Adipocyte (in vitro differentiated cells): ENCODE measurements at regions not wholly inside any gene's neighbourhood (a gene's known extent, or its start where the extent isn't known, plus 50 kb on each side); places are given as distances from the start of the nearest gene placed in this dataset.
A peak's percentile ranks its signal among the peaks of the same experiment; 100 is the strongest.

Source experiments
- DNase-seq: peaks from one replicate; pipeline ENCODE4 v3.0.0-alpha.2; 2015; ENCODE audit warnings: low read depth
- H3K27me3 ChIP-seq: replicated peaks from 2 replicates; pipeline ENCODE4 v1.7.0; 2013; ENCODE audit warnings: mild to moderate bottlenecking, low read length, moderate library complexity; ENCODE audit not compliant: control insufficient read depth, insufficient read depth
- H3K36me3 ChIP-seq: 2 replicates; pipeline ENCODE4 v1.7.0; 2013; ENCODE audit warnings: low read length, mild to moderate bottlenecking, moderate library complexity; ENCODE audit not compliant: control insufficient read depth, insufficient read depth, severe bottlenecking
- H3K4me1 ChIP-seq: 2 replicates; pipeline ENCODE4 v1.7.0; 2013; ENCODE audit warnings: mild to moderate bottlenecking, low read length, moderate library complexity; ENCODE audit not compliant: control insufficient read depth, insufficient read depth
- H3K4me3 ChIP-seq: 2 replicates; pipeline ENCODE4 v1.7.0; 2013; ENCODE audit warnings: mild to moderate bottlenecking, low read length, moderate library complexity
- H3K9ac ChIP-seq: 2 replicates; pipeline ENCODE4 v1.7.0; 2013; ENCODE audit warnings: mild to moderate bottlenecking, low read length, moderate library complexity
- H3K9me3 ChIP-seq: 2 replicates; pipeline ENCODE4 v1.7.0; 2013; ENCODE audit warnings: mild to moderate bottlenecking, low read length, moderate library complexity; ENCODE audit not compliant: control insufficient read depth

GRCh38 chr2:172248381-172248780 lies 145.7 kb upstream of the DLX2 start:
- Histone ChIP-seq H3K9me3 (no peaks in the 10 kb centered on the region), H3K36me3 (no peaks in the 10 kb centered on the region), H3K4me3 (no peak overlapping the region), H3K4me1 (peaks cover 33% of the 10 kb centered on the region), H3K9ac (no peak overlapping the region), H3K27me3 (no peaks in the 10 kb centered on the region)
- no peak for DNase-seq

- Histone ChIP-seq H3K4me3 (no peak overlapping the region), H3K27me3 (no peaks in the 10 kb centered on the region), H3K9me3 (no peaks in the 10 kb centered on the region), H3K36me3 (no peaks in the 10 kb centered on the region), H3K4me1 (peaks cover 33% of the 10 kb centered on the region), H3K9ac (no peak overlapping the region)
- no peak for DNase-seq
Observed at GRCh38 chr2:172248785-172249187, 146.1 kb upstream of the DLX2 start.

GRCh38 chr2:172249334-172249733 lies 146.6 kb upstream of the DLX2 start:
- no peak for DNase-seq
- Histone ChIP-seq H3K9ac (no peak overlapping the region), H3K36me3 (no peaks in the 10 kb centered on the region), H3K4me1 (peaks cover 29% of the 10 kb centered on the region), H3K4me3 (no peak overlapping the region), H3K27me3 (no peaks in the 10 kb centered on the region), H3K9me3 (no peaks in the 10 kb centered on the region)

GRCh38 chr2:172249986-172250385 lies 147.3 kb upstream of the DLX2 start:
- no peak for DNase-seq
- H3K4me3 ChIP-seq, result no peak overlapping the region
- H3K36me3 ChIP-seq, result no peaks in the 10 kb centered on the region
- no peaks in the 10 kb centered on the region for H3K9me3 ChIP-seq
- H3K4me1 ChIP-seq, result peaks cover 22% of the 10 kb centered on the region
- no peak overlapping the region for H3K9ac ChIP-seq
- H3K27me3 ChIP-seq, result no peaks in the 10 kb centered on the region

- Histone ChIP-seq H3K9me3 (no peaks in the 10 kb centered on the region), H3K36me3 (no peaks in the 10 kb centered on the region), H3K4me3 (no peak overlapping the region), H3K9ac (no peak overlapping the region), H3K4me1 (peaks cover 21% of the 10 kb centered on the region), H3K27me3 (no peaks in the 10 kb centered on the region)
- DNase-seq, result peak; percentile 43
Observed at GRCh38 chr2:172251231-172251630, 148.5 kb upstream of the DLX2 start.

- no peaks in the 10 kb centered on the region for H3K9me3 ChIP-seq
- no peak for DNase-seq
- H3K4me1 ChIP-seq, result peaks cover 29% of the 10 kb centered on the region
- H3K36me3 ChIP-seq, result no peaks in the 10 kb centered on the region
- H3K4me3 ChIP-seq, result no peak overlapping the region
- no peak overlapping the region for H3K9ac ChIP-seq
- H3K27me3 ChIP-seq, result no peaks in the 10 kb centered on the region
Observed at GRCh38 chr2:172252154-172252553, 149.5 kb upstream of the DLX2 start.

GRCh38 chr2:172253190-172254052 lies 150.7 kb upstream of the DLX2 start:
- H3K9me3 ChIP-seq, result no peaks in the 10 kb centered on the region
- peak; percentile 96 for DNase-seq
- H3K4me3 ChIP-seq, result no peak overlapping the region
- H3K4me1 ChIP-seq, result peaks cover 31% of the 10 kb centered on the region
- no peak overlapping the region for H3K9ac ChIP-seq
- H3K27me3 ChIP-seq, result no peaks in the 10 kb centered on the region
- H3K36me3 ChIP-seq, result no peaks in the 10 kb centered on the region

GRCh38 chr2:172256886-172257285 lies 154.2 kb upstream of the DLX2 start:
- peak; percentile 35 for DNase-seq
- Histone ChIP-seq H3K4me3 (no peak overlapping the region), H3K27me3 (no peaks in the 10 kb centered on the region)

GRCh38 chr2:172259827-172260226 lies 157.1 kb upstream of the DLX2 start:
- Histone ChIP-seq H3K27me3 (no peaks in the 10 kb centered on the region), H3K9ac (no peak overlapping the region), H3K4me1 (peaks cover 14% of the 10 kb centered on the region), H3K36me3 (no peaks in the 10 kb centered on the region), H3K4me3 (no peak overlapping the region), H3K9me3 (no peaks in the 10 kb centered on the region)
- DNase-seq, result no peak

More at GRCh38 chr2:172256886-172257285, 154.2 kb upstream of the DLX2 start:
- no peaks in the 10 kb centered on the region for H3K9me3 ChIP-seq
- H3K4me1 ChIP-seq, result peaks cover 21% of the 10 kb centered on the region
- no peaks in the 10 kb centered on the region for H3K36me3 ChIP-seq
- no peak overlapping the region for H3K9ac ChIP-seq

GRCh38 chr2:172260336-172260735 lies 157.6 kb upstream of the DLX2 start:
- Histone ChIP-seq H3K36me3 (no peaks in the 10 kb centered on the region), H3K9ac (no peak overlapping the region), H3K4me1 (peaks cover 14% of the 10 kb centered on the region), H3K4me3 (no peak overlapping the region), H3K27me3 (no peaks in the 10 kb centered on the region), H3K9me3 (no peaks in the 10 kb centered on the region)
- DNase-seq, result no peak

- Histone ChIP-seq H3K4me3 (no peak overlapping the region), H3K9me3 (no peaks in the 10 kb centered on the region), H3K4me1 (peaks cover 14% of the 10 kb centered on the region), H3K9ac (no peak overlapping the region), H3K36me3 (no peaks in the 10 kb centered on the region), H3K27me3 (no peaks in the 10 kb centered on the region)
- DNase-seq, result no peak
Observed at GRCh38 chr2:172261292-172261691, 158.6 kb upstream of the DLX2 start.

GRCh38 chr2:172262486-172262885 lies 159.8 kb upstream of the DLX2 start:
- Histone ChIP-seq H3K36me3 (no peaks in the 10 kb centered on the region), H3K9ac (no peak overlapping the region), H3K4me1 (peaks cover 4% of the 10 kb centered on the region), H3K4me3 (no peak overlapping the region), H3K9me3 (no peaks in the 10 kb centered on the region), H3K27me3 (no peaks in the 10 kb centered on the region)
- no peak for DNase-seq
